Peyer's patch (tissue), 4 donors: ENCODE measurements at regions not wholly inside any gene's neighbourhood (a gene's known extent, or its start where the extent isn't known, plus 50 kb on each side); places are given as distances from the start of the nearest gene placed in this dataset.
"Not testable (repeated sequence)": the region's sequence is repeated elsewhere in the genome, so short reads cannot be mapped to it uniquely, and the experiment has no call there.

Source experiments
- DNase-seq, 3 donors: peaks; one replicate each; pipeline ENCODE4 v3.0.0-alpha.2; 2017 to 2019
- H3K27ac ChIP-seq, 4 donors: fragments of 200-600 bp; sonication (generic); one replicate each; pipeline ENCODE4 v1.5.1; 2016 to 2019
- H3K27me3 ChIP-seq, 2 donors: fragments of 200-600 bp; sonication (generic); one replicate each; pipeline ENCODE4 v1.5.1; 2019
- H3K36me3 ChIP-seq, 3 donors: fragments of 200-600 bp; sonication (generic); one replicate each; pipeline ENCODE4 v1.5.1; 2016 to 2019
- H3K4me1 ChIP-seq, 4 donors: fragments of 200-600 bp; sonication (generic); one replicate each; pipeline ENCODE4 v1.5.1; 2016 to 2019
- H3K4me3 ChIP-seq, 4 donors: fragments of 200-600 bp; sonication (generic); 1 replicate in 3 of 4; 2 replicates in 1 of 4; pipeline ENCODE4 v1.5.1; 2016 to 2019; ENCODE audit warnings: mild to moderate bottlenecking in 1 of 4
- H3K9me3 ChIP-seq, 4 donors: fragments of 200-600 bp; sonication (generic); one replicate each; pipeline ENCODE4 v1.5.1; 2016 to 2019; ENCODE audit warnings: mild to moderate bottlenecking in 1 of 4
- POLR2A ChIP-seq, 2 donors: fragments of 450-650 bp; IDR thresholded peaks; one replicate each; pipeline ENCODE4 v1.5.1; 2017; ENCODE audit warnings: antibody characterized with exemption in 2 of 2, mild to moderate bottlenecking in 2 of 2, moderate library complexity in 2 of 2
- TF ChIP-seq, protein P1 (sequence below), 6 experiments: fragments of 450-650 bp in 4 of 6; fragments of 200-600 bp in 2 of 6; sonication (generic) in 1 of 6; IDR thresholded peaks; one replicate each; pipeline ENCODE4 v1.5.1; 2017 to 2019; ENCODE audit warnings: antibody characterized with exemption in 6 of 6, mild to moderate bottlenecking in 3 of 6, moderate library complexity in 1 of 6

DNA sequence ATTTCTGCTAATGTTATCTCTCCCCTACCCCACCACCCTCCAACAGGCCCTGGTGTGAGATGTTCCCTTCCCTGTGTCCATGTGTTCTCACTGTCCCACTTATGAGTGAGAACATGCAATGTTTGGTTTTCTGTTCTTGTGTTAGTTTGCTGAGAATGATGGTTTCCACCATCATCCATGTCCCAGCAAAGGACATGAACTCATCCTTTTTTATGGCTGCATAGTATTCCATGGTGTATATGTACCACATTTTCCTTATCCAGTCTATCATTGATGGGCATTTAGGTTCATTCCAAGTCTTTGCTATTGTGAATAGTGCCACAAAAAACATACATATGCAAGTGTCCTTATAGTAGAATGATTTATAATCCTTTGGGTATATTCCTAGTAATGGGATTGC, 104.5 kb downstream of the ZNF33B start:
- not testable (repeated sequence) for H3K4me3 ChIP-seq, DNase-seq, H3K36me3 ChIP-seq, H3K4me1 ChIP-seq, H3K27ac ChIP-seq, H3K27me3 ChIP-seq
- peaks cover 0 to 57% (median 5%) of the 10 kb centered on the region in 4 donors for H3K9me3 ChIP-seq

DNA sequence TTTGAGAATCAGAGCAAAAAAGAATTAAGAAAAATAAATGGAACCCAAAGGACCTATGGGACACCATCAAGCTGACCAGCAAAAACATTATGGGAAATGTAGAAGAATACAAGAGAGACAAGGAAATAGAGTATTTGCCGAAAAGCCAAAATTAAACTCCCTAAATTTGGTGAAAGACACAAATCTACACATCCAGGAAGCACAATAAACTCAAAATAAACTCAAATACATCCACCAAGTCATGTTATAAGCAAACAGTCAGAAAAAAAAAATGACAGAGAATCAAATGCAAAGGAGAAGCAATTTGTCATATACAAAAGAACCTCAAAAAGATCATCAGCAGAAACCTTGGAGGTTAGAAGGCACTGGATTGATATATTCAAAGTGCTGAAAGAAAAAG, 105.4 kb downstream of the ZNF33B start:
- Histone ChIP-seq H3K9me3 (peaks cover 0 to 55% (median 5%) of the 10 kb centered on the region in 4 donors), H3K4me1 (no peaks in the 10 kb centered on the region), H3K27me3 (no peaks in the 10 kb centered on the region), H3K4me3 (no peak overlapping the region), H3K36me3 (no peaks in the 10 kb centered on the region), H3K27ac (no peak overlapping the region)
- TF ChIP-seq, protein P1, sequence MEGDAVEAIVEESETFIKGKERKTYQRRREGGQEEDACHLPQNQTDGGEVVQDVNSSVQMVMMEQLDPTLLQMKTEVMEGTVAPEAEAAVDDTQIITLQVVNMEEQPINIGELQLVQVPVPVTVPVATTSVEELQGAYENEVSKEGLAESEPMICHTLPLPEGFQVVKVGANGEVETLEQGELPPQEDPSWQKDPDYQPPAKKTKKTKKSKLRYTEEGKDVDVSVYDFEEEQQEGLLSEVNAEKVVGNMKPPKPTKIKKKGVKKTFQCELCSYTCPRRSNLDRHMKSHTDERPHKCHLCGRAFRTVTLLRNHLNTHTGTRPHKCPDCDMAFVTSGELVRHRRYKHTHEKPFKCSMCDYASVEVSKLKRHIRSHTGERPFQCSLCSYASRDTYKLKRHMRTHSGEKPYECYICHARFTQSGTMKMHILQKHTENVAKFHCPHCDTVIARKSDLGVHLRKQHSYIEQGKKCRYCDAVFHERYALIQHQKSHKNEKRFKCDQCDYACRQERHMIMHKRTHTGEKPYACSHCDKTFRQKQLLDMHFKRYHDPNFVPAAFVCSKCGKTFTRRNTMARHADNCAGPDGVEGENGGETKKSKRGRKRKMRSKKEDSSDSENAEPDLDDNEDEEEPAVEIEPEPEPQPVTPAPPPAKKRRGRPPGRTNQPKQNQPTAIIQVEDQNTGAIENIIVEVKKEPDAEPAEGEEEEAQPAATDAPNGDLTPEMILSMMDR (IDR thresholded peaks at IDR 0.05): no peak
- TF ChIP-seq POLR2A (IDR thresholded peaks at IDR 0.05): no peak
- no peak for DNase-seq

DNA sequence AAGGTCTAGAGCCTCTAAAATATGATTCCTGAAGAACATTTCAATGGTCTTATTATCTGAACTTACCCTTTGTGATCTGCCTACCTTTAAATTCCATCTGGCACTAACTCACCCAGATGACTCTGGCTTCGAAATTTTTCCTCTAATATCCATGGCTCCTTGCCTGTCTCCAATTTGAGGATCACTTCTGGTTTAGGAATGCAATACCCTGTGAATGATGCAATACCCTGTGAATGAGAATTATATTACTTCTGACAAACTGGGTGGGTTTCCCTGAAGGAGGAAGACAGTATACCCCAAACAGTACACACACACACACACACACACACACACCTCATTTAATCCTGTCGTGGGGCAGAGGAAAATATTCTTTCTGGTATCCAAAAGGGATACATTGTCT, 115.3 kb downstream of the ZNF33B start:
- Histone ChIP-seq H3K36me3 (peaks cover 0 to 47% (median 3%) of the 10 kb centered on the region in 3 donors), H3K9me3 (peaks cover 0 to 64% (median 17%) of the 10 kb centered on the region in 4 donors), H3K4me1 (no peaks in the 10 kb centered on the region)

DNA sequence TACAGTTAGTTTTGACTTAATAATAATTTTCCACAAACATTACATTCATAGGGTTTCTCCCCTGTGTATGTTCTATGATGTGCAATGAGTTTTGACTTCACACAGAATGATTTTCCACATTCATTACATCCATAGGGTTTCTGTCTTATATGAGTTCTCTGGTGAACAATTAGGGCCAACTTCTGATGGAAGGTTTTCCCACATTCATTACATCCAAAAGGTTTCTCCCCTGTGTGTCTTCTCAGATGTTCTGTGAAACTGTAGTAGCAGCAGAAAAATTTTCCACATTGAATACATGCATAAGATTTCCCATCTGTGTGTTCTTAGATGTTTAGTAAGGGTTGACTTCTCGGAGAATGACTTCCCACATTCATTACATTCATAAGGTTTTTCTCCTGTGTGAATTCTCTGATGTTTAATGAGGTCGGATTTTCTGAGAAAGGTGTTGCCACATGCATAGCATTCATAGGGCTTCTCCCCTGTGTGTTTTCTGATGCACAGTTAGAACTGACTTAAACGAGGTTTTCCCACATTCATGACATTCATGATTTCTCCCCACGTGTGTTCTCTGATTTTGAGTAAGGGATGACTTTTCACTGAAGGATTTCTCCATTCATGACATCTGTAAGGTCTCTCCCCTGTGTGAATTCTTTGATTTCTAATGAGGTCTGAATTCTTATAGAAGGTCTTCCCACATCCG, 118.5 kb downstream of the ZNF33B start:
- no peak for DNase-seq
- Histone ChIP-seq H3K36me3 (peaks cover 0 to 44% (median 3%) of the 10 kb centered on the region in 3 donors), H3K4me3 (no peak overlapping the region), H3K27ac (no peak overlapping the region), H3K9me3 (peaks cover 0 to 91% (median 29%) of the 10 kb centered on the region in 4 donors), H3K4me1 (no peaks in the 10 kb centered on the region), H3K27me3 (no peaks in the 10 kb centered on the region)
- no peak for TF ChIP-seq POLR2A (IDR thresholded peaks at IDR 0.05)
- TF ChIP-seq, protein P1 (IDR thresholded peaks at IDR 0.05): no peak

More for the DNA sequence above, 115.3 kb downstream of the ZNF33B start:
- DNase-seq: no peak
- Histone ChIP-seq H3K27me3 (no peaks in the 10 kb centered on the region), H3K27ac (no peak overlapping the region), H3K4me3 (no peak overlapping the region)
- TF ChIP-seq, protein P1 (IDR thresholded peaks at IDR 0.05): no peak
- TF ChIP-seq POLR2A (IDR thresholded peaks at IDR 0.05): no peak

DNA sequence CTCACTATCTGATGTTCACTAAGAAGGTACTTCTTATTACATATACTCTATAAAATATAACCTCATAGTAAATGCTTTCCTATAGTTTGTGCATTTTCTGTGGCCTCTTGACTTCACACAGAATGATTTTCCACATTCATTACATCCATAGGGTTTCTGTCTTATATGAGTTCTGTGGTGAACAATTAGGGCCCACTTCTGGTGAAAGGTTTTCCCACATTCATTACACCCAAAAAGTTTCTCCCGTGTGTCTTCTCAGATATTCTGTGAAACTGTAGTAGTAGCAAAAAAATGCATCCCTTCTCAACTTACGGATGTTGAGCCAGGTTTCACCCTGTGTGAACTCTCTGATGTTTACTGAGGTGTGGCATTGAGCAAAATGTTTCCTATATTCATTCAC, 119.3 kb downstream of the ZNF33B start:
- H3K9me3 ChIP-seq: peaks cover 0 to 92% (median 29%) of the 10 kb centered on the region in 4 donors
- H3K27ac ChIP-seq: no peak overlapping the region
- H3K4me3 ChIP-seq: no peak overlapping the region
- no peaks in the 10 kb centered on the region for H3K4me1 ChIP-seq
- no peak for DNase-seq
- no peaks in the 10 kb centered on the region for H3K27me3 ChIP-seq
- peaks cover 0 to 36% (median 3%) of the 10 kb centered on the region in 3 donors for H3K36me3 ChIP-seq
- TF ChIP-seq, protein P1 (IDR thresholded peaks at IDR 0.05): no peak
- TF ChIP-seq POLR2A (IDR thresholded peaks at IDR 0.05): no peak

DNA sequence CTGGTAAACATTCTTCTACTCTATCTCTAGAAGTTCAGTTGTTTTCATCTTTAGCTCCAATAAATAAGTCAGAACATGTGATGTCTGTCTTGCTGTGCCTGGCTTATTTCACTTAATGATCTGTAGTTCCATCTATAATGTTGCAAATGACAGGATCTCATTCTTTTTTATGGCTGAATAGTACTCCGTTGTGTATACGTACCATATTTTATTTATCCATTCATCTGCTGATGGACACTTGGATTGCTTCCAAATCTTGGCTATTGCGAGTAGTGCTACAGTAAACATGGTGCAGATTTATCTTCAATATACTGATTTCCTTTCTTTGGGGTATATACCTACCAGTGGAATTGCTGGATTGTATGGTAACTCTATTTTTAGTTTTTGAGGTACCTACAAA, 124.4 kb downstream of the ZNF33B start:
- no peak for DNase-seq
- Histone ChIP-seq H3K9me3 (peaks cover 0 to 77% (median 21%) of the 10 kb centered on the region in 4 donors), H3K36me3 (no peaks in the 10 kb centered on the region), H3K4me1 (no peaks in the 10 kb centered on the region), H3K27ac (no peak overlapping the region), H3K27me3 (no peaks in the 10 kb centered on the region), H3K4me3 (no peak overlapping the region)
- TF ChIP-seq, protein P1 (IDR thresholded peaks at IDR 0.05): no peak
- no peak for TF ChIP-seq POLR2A (IDR thresholded peaks at IDR 0.05)
